Ramos (cell line): ENCODE measurements at regions not wholly inside any gene's neighbourhood (a gene's known extent, or its start where the extent isn't known, plus 50 kb on each side); places are given as distances from the start of the nearest gene placed in this dataset.
"Not testable (repeated sequence)": the region's sequence is repeated elsewhere in the genome, so short reads cannot be mapped to it uniquely, and the experiment has no call there.

Source experiments
- in situ Hi-C: fragments of 300-500 bp; cut with MboI; formaldehyde crosslinking; loops from one replicate; pipeline ENCODE4 v1.14.3; 2022; ENCODE audit warnings: low sequenced_read_pairs; ENCODE audit not compliant: unreplicated experiment

DNA sequence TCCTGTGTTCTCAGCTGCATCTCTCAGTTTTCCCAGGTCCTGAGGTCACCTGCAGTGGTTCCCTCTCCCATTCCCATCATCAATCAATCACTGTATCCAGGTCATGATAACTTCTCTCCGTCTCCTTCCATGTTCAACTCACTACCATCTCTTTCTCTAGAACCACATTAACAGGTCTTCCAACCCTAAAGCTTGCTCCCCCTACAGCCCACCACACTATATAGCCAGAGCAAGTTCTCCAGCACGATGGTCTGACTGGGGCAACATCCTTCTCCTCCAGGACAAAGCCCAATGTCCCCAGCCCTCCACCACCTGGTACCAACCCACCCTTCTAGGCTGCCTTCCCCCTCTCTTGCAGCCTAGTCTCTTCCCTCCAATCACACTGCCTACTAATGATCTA lies 241.6 kb downstream of the CDK5RAP2 start:
- in situ Hi-C loops: no loop called here

DNA sequence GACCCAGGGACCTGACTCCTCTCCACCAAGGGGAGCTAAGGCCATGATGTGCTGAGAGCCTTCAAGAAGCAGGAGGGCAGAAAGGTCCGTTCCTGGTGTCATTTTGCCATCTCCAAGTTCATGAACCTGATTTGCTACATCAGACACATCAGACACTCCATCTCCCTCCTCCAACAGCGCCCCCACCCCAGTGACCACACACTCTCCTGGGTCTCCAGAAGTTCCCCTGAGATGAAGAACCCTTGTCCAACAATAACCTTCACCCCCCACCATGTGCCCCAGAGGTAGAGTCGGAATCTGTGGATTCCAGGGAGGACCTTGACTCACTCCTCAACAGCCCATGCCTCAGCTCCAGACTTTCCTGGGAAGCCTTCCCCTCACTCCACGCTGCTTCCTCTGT lies 242.8 kb downstream of the CDK5RAP2 start:
- in situ Hi-C loops: no loop called here

DNA sequence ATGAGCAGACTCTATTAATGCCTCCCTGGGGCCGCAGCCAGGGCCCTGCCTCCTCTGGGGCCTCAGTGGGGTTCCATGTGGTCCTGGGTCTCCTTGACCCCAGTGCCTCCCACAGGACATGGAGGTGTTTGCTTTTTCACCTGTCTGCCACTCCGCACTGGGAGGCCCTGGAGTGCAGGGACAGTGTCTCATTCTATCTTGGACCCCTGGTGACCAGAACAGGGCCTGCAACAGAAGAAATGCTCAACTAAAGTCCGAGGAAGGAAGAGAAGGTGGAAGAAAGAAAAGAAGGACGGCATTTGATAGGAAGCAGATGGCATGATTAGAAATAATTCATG lies 243.2 kb downstream of the CDK5RAP2 start:
- in situ Hi-C loops: no loop called here

DNA sequence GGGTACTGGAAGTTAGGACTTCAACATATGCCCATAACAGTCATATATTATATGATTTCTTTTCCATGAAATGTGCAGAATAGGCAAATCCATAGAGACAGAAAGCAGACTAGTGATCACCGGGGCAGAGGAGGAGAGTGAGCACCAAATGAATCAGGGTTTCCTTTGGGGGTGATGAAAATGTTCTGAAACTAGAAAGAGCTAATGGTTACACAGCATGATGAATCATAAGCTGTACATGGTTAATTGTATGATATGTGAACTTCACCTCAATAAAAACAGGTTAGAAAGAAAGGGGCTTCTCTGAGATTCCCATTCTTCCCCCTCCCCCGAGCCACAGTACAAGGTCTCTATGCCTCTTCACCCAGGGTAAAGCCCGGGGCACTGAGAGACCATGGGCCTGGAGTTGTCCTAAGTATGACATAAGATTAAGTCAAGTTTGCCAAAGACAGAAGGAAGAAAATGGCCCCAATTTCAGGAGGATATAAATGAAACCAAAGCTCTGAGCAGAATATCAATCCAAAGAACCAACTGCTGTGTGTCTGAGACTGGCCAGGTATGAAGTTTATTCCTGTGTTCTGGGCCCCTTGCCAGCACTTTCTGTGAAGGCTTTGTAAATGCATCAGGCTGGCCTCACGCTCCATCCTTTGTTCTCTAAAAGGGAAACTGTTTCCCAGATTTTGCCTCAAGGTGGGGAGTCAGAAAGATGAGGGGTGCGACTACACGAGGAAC lies 243.8 kb downstream of the CDK5RAP2 start:
- in situ Hi-C loops: no loop called here

DNA sequence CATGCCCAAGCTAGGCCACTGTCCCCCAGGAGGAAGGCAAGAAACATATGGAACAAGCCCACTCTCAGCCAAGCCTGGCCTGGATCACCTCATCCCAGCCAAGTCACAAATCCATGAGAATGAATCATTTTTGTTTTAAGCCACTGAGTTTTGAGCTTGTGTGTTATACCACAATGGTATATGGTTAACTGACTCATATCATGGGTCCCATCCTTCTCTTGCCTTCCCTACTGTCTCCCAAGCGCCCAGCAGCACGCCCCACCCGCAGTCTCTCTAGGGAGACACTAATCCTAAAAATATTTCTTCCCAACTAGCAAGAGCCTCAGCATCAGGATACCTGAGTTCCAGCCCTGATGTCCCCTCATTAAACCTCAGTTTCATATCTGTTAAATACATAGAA lies 248.1 kb downstream of the CDK5RAP2 start:
- in situ Hi-C loops: no loop called here

DNA sequence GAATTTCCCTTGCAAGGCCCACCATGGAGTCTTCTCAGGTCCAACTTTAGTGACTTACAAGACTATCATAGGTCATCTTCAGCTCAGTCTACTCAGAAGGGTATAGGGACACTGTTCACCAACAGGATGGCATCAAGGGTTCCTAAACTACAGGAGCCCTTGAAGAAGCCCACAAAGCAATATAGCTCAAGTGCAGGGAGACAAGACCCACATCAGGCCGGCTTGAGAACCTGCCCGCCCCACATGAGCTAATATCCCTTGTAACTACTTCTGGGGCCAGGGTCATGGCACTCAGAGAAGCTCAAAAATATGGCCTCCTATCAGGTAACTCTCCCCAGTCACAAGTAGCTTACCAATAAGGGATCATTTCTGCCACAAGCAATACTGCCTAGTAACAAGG lies 249.9 kb downstream of the CDK5RAP2 start:
- in situ Hi-C loops: no loop called here

DNA sequence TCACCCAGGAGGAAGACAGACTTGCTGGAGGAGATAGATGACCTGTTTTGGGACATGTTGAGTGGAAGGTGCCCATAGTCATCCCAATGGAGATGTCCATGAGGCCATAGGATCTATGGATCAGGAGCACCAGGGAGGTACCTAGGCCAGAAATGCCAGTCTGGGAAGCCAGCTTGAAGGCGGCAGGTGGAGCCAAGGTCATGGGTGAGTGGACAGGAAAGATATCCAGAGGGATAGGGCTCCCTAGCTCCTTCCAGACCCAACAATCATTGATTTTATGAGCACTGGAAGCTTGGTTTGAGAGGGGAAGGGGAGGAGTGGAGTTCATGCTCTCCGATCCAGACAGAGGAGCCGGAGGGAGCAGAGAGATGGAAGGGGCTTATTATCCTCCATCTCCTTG lies 252.6 kb downstream of the CDK5RAP2 start:
- in situ Hi-C loops: no loop called here

DNA sequence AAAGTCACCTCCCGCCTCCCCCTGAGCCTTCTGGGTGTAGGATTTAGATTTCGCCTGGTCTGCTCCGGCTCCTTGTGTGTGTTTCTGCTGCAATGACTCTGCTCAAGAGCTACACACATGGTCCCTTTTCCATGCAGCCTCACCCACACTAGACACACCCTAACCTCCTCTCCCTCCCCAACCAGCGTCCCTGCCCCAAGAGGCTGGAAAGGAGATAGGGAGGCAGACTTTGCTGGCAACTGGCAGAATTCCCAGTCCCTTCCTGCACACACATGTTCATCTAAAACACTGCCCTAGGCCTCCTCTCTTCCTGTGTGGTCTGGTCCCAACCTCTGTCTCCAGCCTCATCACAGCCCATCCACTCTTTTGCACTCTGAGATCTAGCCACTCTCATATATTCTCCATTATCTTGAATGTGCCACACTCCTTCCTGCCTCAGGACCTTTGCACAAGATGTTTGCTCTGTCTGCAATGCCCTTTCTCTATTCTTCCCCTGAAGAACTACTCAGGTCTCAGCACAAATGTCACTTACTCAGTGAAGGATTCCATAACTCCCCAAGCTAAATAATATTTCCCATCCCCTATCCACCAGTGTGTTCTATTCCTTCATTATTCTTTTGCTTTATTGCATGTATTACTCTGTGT lies 253.8 kb downstream of the CDK5RAP2 start:
- in situ Hi-C loops: no loop called here

DNA sequence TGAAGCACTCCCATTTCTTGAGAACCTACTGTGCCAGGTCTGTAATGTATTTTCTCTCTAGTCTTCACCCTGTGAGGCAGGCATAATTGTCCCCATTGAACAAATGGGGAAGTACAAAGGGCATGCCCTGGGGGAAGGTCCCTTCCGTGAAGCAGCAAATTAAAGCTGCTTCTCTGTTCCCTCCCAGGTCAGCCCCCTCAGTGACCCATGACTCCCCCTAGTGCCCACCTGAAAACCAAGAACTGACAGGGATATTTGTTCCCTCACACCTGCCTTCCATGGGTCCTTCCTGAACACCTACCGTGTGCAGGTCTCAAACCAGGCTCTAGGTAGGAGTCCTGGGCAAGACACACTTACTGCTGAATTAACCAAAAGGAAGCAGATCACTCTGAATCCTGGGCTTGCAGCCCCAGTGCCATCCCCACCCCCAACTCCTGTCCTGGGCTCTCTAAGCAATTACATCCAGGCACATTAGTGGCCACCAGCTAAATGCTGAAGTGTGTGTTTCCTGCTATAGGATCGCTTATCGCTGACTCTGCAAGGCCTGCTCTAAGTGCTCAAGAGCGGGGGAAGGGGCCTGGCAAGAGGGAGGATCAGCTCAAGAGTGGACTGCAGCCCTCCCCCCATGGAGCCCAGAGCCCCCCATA lies 254.8 kb downstream of the CDK5RAP2 start:
- in situ Hi-C loops: no loop called here

DNA sequence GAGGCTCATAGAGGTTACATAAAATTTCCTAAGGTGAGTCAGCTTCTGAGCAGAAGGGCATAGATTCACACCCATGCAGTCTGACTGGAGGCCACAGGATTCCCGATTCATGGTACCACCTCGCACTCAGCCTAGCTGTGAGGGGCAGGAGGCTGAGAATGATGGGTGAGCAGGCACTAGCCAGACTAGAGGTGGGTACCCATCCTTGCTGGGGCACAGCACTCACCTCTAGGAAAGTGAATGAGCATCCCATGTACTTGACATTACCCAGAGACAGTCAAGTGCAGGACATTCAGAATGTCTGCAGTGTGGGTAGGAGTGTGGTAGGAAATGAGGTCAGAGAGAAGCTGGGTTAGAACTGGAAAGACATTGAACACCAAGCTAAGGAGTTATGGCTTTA lies 255.5 kb downstream of the CDK5RAP2 start:
- in situ Hi-C loops: no loop called here

DNA sequence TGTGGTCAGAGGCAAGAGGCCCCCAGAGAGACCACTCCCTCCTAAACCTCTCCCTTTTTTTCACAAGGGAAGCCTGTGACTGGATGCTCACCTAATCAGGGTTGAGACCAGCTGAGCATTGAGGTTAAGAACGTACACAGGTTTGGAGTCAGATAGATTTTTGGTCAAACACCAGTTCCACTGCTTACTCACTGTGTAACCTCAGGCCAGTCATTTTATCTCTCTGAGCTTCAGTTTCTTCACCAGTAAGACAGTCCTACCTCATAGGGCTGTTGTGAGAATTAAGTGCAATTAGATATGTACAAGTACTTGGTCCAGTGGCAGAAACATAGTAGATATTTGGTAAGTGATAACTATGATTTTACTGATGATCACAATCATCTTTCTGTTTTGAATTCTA lies 256.8 kb downstream of the CDK5RAP2 start:
- in situ Hi-C loops: no loop called here

DNA sequence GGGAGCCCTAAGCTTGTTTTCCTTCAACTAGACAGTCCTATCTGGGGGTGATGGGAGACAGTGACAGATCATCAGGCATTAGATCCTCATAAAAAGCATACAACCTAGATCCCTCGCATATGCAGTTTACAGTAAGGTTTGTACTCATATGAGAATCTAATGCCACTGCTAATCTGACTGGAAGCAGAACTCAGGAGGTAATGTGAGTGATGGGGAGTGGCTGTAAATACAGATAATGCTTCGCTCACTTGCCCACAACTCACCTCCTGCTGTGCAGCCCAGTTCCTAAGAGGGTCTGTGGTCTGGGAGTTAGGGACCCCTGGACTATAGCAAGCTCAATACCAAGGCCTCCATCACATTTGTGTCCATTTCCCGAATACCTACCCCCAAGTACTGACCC lies 260.5 kb downstream of the CDK5RAP2 start:
- in situ Hi-C loops: no loop called here

DNA sequence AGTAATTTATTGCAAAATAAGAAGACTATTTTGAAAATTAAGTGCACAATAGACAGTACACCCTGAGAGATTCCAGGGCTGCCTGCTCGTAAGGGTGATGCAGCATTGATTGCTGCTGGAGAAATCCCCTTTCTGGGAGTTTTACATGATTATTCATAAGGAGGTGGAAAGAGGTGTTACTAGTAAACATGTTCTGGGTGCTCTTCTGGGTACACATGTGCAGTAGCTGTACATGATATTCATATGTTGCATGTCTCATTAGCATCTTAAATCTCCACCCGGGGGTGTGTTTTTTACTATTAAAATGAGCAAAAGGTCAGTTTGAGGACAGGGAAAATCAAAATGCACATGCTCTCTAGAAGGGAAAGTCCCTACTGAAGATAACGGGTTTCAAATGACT lies 264.8 kb downstream of the CDK5RAP2 start:
- in situ Hi-C loops: no loop called here

DNA sequence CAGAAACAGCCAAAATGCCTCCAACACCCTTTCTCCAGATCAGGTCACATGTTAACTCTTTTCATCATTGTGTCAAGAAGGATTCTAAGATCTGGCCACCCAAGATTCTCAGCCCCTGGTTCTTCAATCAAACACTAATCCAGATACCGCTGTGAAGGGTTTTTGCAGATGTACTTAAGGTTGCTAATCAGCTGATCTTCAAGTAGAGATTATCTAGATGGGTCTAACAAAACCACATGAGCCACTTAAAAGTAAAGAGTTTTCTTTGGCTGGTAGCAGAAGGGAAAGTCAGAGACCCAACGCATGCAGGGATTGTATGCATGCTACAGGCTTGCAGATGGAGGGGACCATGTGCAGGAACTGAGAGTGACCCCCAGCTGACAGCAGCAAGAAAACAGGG lies 267.9 kb downstream of the CDK5RAP2 start:
- in situ Hi-C loops: no loop called here

DNA sequence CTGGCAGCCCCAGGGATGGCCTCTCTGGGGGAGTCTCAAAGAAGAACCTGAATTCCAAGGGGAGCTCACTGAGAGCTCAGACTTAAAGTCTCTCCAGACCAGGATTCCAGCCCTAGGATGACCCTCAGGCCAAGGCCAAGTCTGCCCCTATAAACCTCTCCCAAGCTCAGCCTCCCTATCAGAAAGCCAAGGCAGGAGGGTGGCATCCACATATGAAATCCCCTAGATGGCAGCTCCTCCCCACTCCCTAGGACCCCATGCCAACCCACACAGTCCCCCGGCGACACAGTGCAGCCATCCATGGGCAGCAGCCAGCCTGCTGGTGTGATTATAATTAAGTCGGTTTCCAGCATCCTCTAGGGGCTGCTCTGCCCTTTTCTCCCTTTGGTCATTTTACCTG lies 269.9 kb downstream of the CDK5RAP2 start:
- in situ Hi-C loops: no loop called here

DNA sequence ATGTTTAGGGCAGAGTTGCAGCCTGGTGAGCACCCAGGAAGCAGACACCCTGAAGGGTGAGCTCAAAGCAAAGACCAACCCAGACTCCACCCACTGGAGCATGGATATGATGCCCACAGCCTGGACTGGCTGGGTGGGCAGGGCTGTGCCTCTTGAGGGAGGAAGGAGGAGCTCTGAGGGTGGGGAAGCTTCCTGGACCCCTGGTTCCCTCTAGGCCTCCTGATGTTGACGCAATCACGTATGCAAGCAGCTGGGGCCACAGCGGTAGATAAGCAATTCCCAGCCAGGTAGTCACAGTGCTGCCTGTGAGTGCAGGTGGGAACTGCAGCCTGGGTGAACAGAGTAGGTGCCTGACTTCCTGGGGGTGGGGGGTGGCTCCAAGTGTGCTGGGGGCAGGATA lies 271.5 kb downstream of the CDK5RAP2 start:
- in situ Hi-C loops: no loop called here

DNA sequence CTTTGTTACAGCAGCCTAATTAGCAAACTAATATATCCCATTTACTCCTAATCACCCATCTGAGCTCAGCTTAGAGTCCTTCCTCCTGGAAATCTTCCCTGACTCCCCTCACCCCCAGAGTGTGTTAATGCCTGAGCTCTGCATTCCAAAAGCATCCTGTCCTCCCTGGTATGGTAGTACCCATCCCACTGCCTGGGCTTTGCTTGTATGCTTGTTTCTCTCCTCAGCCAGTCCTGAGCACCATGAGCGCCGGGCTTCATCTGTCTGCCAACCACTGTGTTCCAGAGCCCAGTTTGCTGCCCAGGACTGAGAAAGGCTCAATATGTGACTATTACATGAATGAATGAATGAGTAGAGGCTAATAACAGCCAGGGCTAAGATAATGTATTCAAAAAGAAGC lies 272.4 kb downstream of the CDK5RAP2 start:
- in situ Hi-C loops: no loop called here

DNA sequence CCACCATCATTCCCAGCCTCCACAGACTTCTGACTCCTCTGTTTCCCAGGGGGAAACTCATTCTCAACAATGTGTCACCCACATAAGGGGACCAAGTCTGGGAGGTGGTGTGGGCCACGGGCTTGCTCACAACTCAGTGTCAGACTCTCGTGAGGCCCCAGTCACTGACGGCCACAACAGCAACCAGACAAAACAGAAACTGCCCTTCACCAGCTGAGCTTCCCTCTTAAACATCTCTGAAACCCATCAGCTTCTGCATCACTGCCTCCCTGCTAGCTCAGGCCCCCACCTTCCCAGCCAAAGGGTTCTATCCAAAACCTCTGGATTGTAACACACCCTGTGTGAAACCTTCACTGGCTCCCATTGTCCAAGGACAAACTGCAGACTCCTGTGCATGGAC lies 273.4 kb downstream of the CDK5RAP2 start:
- in situ Hi-C loops: no loop called here

DNA sequence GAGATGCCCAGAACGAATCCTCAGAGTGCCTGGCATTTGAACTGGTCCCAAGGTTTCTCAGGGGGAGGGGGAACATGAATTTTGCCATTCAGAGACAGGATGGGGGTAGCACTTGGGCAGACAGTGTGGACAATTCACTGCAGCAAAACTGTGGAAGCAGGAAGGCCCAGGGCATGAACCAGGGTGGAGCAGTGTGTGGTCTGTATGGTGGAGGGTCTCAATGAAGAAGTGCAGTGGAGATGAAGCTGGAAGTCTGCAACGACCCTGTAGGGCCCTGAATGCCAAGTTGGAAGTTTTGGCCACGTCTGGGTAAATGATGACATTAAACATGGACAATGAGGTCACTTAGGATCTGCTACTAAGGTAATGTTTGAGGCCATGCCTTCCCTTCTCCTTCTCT lies 273.9 kb downstream of the CDK5RAP2 start:
- in situ Hi-C loops: no loop called here

DNA sequence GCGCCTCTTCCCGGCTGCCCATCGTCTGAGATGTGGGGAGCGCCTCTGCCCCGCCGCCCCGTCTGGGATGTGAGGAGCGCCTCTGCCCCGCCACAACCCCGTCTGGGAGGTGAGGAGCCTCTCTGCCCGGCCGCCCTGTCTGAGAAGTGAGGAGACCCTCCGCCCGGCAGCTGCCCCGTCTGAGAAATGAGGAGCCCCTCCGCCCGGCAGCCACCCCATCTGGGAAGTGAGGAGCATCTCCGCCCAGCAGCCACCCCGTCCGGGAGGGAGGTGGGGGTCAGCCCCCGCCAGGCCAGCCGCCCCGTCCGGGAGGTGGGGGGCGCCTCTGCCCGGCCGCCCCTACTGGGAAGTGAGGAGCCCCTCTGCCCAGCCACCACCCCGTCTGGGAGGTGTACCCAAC lies 275.1 kb downstream of the CDK5RAP2 start:
- in situ Hi-C loops: not testable (repeated sequence)

DNA sequence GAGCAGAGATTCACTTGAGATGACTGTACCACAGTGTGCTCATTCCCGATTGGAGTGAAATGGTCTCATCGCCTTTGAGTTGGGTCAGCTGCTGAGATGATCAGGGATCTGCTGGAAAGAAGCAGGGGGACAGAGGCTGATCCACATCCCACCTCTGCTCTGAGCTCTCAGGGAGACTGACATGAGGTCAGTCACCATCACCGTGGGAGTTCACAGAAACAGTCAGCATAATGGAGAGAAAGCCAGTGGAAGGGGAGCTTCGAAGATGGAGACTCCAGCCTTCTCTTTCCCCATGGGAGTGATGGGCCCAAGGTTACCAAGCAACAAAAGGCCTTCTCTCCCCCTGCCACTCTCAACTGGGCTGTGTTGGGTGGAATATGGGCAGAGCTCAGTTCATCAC lies 276.4 kb downstream of the CDK5RAP2 start:
- in situ Hi-C loops: no loop called here

DNA sequence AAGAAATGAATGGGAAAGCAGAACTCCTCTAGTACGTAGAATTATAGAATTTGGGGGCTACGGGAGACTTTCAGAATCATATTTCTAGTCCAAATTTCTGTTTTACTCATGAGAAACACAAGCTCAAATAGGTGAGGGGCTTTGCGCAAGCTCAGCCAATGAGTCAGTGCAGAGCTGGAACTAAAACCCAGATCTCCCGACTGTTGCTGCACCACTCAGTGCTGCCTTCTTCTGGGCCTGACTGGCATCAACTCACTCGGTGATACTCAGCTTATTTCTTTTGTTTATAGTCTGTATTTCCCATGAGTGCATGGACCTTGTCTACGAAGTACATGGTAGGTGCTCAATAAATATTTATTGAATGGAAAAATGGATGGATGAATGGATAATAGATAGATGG lies 280.2 kb downstream of the CDK5RAP2 start:
- in situ Hi-C loops: no loop called here
